Panc1 (cell line): ENCODE measurements at regions not wholly inside any gene's neighbourhood (a gene's known extent, or its start where the extent isn't known, plus 50 kb on each side); places are given as distances from the start of the nearest gene placed in this dataset.

Experiments used
- ATAC-seq: fragments of 200-7000 bp; cut with Tn5 transposase; 2 replicates; pipeline ENCODE4 v1.9.1; 2020; ENCODE audit warnings: mild to moderate bottlenecking, moderate library complexity
- BruUV-seq: library from RNA; stranded (reverse); fragments of 400-500 nt; replicated peaks from 2 replicates; lab custom pipeline; 2021; lab: Mats Ljungman, UMichigan
- CTCF ChIA-PET: fragments of 300-600 bp; sonication (Branson Sonifier 250); formaldehyde crosslinking; loops from one replicate; lab custom pipeline; 2022; ENCODE audit warnings: antibody characterized with exemption; lab: Charles Lee
- POLR2A ChIA-PET: fragments of 300-600 bp; sonication (Branson Sonifier 250); formaldehyde crosslinking; loops from one replicate; lab custom pipeline; 2022; ENCODE audit warnings: antibody characterized with exemption; lab: Charles Lee
- DNase-seq: peaks from one replicate; pipeline ENCODE4 v3.0.0-alpha.2; 2010; ENCODE audit warnings: low read depth, low spot score
- H3K27ac ChIP-seq: 2 replicates; pipeline ENCODE4 v1.5.1; 2011; ENCODE audit warnings: mild to moderate bottlenecking, low read length, inconsistent platforms
- H3K27me3 ChIP-seq: fragments of 200-500 bp; sonication (Bioruptor generic); 2 replicates; pipeline ENCODE4 v1.6.0; 2014; ENCODE audit warnings: low read length, inconsistent platforms; ENCODE audit not compliant: control insufficient read depth, insufficient read depth
- H3K36me3 ChIP-seq: fragments of 200-500 bp; sonication (Bioruptor generic); 2 replicates; pipeline ENCODE4 v1.5.1; 2014; ENCODE audit warnings: inconsistent platforms, mild to moderate bottlenecking, low read length, moderate library complexity; ENCODE audit not compliant: control insufficient read depth, insufficient read depth
- H3K4me1 ChIP-seq: 2 replicates; pipeline ENCODE4 v1.5.1; 2011; ENCODE audit warnings: inconsistent platforms, mild to moderate bottlenecking, low read length, moderate library complexity; ENCODE audit not compliant: control insufficient read depth, insufficient read depth
- H3K4me3 ChIP-seq, 2 experiments: 2 replicates each; pipeline ENCODE4 v1.5.1; 2011 to 2012; ENCODE audit warnings: low read depth in 2 of 2, low read length in 2 of 2, mild to moderate bottlenecking in 2 of 2, inconsistent platforms in 1 of 2, moderate library complexity in 1 of 2
- H3K9me3 ChIP-seq: fragments of 200-500 bp; sonication (Bioruptor generic); 2 replicates; pipeline ENCODE4 v1.5.1; 2014; ENCODE audit warnings: low read depth, mild to moderate bottlenecking, inconsistent platforms, low read length, moderate library complexity; ENCODE audit not compliant: control insufficient read depth, insufficient read depth
- CTCF ChIP-seq: fragments of 450-650 bp; IDR thresholded peaks from 2 replicates; pipeline ENCODE4 v1.5.1; 2017; ENCODE audit warnings: mild to moderate bottlenecking
- POLR2AphosphoS5 ChIP-seq: IDR thresholded peaks from 2 replicates; pipeline ENCODE4 v1.6.1; 2012; ENCODE audit warnings: mild to moderate bottlenecking, low read depth, low read length, moderate library complexity
- REST ChIP-seq, 2 experiments: IDR thresholded peaks; 2 replicates each; pipeline ENCODE4 v1.6.1; 2011 to 2012; ENCODE audit warnings: low read depth in 2 of 2, control low read depth in 1 of 2, low read length in 1 of 2, mild to moderate bottlenecking in 1 of 2, moderate library complexity in 1 of 2; ENCODE audit not compliant: insufficient read depth in 1 of 2
- SIN3A ChIP-seq: IDR thresholded peaks from 2 replicates; pipeline ENCODE4 v1.6.1; 2012; ENCODE audit warnings: low read depth, mild to moderate bottlenecking, low read length, moderate library complexity, borderline replicate concordance; ENCODE audit not compliant: insufficient read depth
- TCF7L2 ChIP-seq: IDR thresholded peaks from 2 replicates; pipeline ENCODE4 v1.6.1; 2011; ENCODE audit warnings: mild to moderate bottlenecking, low read depth, low read length, inconsistent platforms
- in situ Hi-C: cut with HindIII; loops from 2 replicates; pipeline ENCODE4 v1.10.0; 2016; ENCODE audit warnings: low sequenced_read_pairs, low pct_unique_long_range_greater_than_20kb
- intact Hi-C: fragments of 100-400 bp; cut with micrococcal nuclease; formaldehyde crosslinking; loops from one replicate; pipeline ENCODE4 v1.10.0; 2022; ENCODE audit not compliant: unreplicated experiment

- no peaks in the 10 kb centered on the region for H3K27me3 ChIP-seq
- POLR2A ChIA-PET = no interaction called here
- H3K4me1 ChIP-seq = no peaks in the 10 kb centered on the region
- TF ChIP-seq SIN3A = no peak
- DNase-seq (no peak), ATAC-seq (no peak)
- in situ Hi-C loops (no loop called here), intact Hi-C loops (no loop called here)
- no peak overlapping the region for H3K27ac ChIP-seq
- CTCF ChIA-PET = no interaction called here
- H3K4me3 ChIP-seq = no peak overlapping the region
- BruUV-seq = no TSS peak
- H3K9me3 ChIP-seq = no peaks in the 10 kb centered on the region
- H3K36me3 ChIP-seq = no peaks in the 10 kb centered on the region
Measured at GRCh38 chr5:120994112-120994511, 530.0 kb downstream of the PRR16 start.

GRCh38 chr5:120999550-120999949 lies 535.5 kb downstream of the PRR16 start:
- POLR2A ChIA-PET = no interaction called here
- CTCF ChIA-PET = no interaction called here
- DNase-seq = no peak

More at GRCh38 chr5:120999550-120999949, 535.5 kb downstream of the PRR16 start:
- no peak for ATAC-seq
- in situ Hi-C loops = no loop called here
- TF ChIP-seq CTCF (no peak), REST (IDR thresholded peaks at IDR 0.05; ENCODE audit: insufficient read depth in 1 of 2, low read depth in 2 of 2, low read length in 1 of 2) (no peak), TCF7L2 (no peak), SIN3A (no peak), POLR2AphosphoS5 (no peak)
- Histone ChIP-seq H3K36me3 (no peaks in the 10 kb centered on the region), H3K4me1 (no peaks in the 10 kb centered on the region), H3K27ac (no peak overlapping the region), H3K9me3 (no peaks in the 10 kb centered on the region), H3K4me3 (no peak overlapping the region), H3K27me3 (no peaks in the 10 kb centered on the region)
- no TSS peak for BruUV-seq
- intact Hi-C loops = no loop called here
